A673 (cell line): ENCODE measurements at regions not wholly inside any gene's neighbourhood (a gene's known extent, or its start where the extent isn't known, plus 50 kb on each side); places are given as distances from the start of the nearest gene placed in this dataset.

Experiments
- EZH2 ChIP-seq: fragments of 200-600 bp; sonication (generic); IDR thresholded peaks from 2 replicates; pipeline ENCODE4 v1.6.1; 2017; ENCODE audit warnings: borderline replicate concordance, low read depth, mild to moderate bottlenecking, mixed read lengths, antibody characterized with exemption, low read length; ENCODE audit not compliant: poor library complexity, severe bottlenecking
- TF ChIP-seq, protein P1 (sequence below): fragments of 300-800, 200-600 bp; sonication (generic); conservative IDR thresholded peaks from 2 replicates; pipeline ENCODE4 v1.5.1; 2017; ENCODE audit warnings: low read depth, mild to moderate bottlenecking, antibody characterized with exemption, low read length, moderate library complexity, mixed read lengths

DNA sequence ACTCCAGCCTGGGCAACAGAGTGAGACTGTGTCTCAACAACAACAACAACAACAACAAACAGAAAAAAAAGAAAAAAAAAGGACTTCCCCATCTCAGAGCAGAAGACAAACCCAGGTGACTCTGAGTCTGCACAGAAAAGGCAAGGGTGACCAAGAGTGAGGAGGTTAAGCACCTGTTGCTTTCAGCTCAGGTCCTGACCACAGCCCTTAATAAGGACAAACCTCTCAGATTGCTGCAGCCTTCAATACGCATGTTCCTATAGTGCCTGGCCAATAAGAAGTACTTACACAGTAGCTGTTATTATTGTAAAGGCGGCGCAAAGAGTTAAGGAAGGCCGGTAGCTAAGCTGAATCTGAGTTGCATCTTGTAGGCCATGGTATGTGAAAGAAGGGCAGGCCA is 102.3 kb upstream of the MSX2 start:
- TF ChIP-seq, protein P1, sequence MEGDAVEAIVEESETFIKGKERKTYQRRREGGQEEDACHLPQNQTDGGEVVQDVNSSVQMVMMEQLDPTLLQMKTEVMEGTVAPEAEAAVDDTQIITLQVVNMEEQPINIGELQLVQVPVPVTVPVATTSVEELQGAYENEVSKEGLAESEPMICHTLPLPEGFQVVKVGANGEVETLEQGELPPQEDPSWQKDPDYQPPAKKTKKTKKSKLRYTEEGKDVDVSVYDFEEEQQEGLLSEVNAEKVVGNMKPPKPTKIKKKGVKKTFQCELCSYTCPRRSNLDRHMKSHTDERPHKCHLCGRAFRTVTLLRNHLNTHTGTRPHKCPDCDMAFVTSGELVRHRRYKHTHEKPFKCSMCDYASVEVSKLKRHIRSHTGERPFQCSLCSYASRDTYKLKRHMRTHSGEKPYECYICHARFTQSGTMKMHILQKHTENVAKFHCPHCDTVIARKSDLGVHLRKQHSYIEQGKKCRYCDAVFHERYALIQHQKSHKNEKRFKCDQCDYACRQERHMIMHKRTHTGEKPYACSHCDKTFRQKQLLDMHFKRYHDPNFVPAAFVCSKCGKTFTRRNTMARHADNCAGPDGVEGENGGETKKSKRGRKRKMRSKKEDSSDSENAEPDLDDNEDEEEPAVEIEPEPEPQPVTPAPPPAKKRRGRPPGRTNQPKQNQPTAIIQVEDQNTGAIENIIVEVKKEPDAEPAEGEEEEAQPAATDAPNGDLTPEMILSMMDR, result no peak
- TF ChIP-seq EZH2, result no peak
